ENCODE measurements at regions not wholly inside any gene's neighbourhood (a gene's known extent, or its start where the extent isn't known, plus 50 kb on each side); places are given as distances from the start of the nearest gene placed in this dataset.

DNA sequence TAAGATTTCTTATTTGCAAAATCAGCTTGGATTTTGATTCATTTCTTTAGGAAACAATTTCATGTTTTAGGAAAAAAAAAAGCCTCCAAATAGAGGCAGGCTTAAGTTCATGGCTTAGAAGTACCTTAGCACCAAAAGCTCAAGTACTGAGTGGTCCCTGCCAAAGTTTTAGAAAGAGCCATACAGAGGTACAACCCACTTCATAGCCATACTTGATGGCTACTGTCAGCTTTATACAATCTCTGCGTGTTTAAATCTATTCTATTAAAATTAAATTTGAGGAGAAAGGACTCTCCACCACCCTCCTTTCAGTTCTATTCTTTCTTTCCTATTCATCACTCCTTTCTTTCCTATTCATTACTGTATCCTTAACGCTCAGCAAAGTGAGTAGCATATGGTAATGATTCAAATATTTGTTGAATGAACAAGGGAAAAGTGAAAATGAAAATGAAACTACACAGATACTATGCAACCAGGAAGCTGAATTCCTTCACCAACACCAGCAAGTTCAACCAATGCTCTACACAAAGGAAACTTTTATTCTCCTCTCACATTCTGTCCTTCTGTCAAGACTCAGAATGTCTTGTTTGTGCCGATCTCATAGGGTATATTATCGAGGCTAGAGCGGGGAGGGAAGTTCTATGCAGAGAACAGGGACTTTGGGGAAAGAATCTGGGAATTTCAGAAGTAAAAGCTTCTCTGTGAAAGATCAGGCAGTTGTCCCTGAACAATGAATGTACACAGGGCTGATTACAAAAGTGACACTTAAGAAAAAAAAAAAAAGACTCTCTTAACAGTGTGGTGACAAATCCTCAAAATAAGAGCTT, 138.6 kb upstream of the SPEF2 start:
- TF ChIP-seq, protein P1, sequence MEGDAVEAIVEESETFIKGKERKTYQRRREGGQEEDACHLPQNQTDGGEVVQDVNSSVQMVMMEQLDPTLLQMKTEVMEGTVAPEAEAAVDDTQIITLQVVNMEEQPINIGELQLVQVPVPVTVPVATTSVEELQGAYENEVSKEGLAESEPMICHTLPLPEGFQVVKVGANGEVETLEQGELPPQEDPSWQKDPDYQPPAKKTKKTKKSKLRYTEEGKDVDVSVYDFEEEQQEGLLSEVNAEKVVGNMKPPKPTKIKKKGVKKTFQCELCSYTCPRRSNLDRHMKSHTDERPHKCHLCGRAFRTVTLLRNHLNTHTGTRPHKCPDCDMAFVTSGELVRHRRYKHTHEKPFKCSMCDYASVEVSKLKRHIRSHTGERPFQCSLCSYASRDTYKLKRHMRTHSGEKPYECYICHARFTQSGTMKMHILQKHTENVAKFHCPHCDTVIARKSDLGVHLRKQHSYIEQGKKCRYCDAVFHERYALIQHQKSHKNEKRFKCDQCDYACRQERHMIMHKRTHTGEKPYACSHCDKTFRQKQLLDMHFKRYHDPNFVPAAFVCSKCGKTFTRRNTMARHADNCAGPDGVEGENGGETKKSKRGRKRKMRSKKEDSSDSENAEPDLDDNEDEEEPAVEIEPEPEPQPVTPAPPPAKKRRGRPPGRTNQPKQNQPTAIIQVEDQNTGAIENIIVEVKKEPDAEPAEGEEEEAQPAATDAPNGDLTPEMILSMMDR (IDR thresholded peaks at IDR 0.05; ENCODE audit: low read length): no peak
- TF ChIP-seq EZH2 (optimal IDR thresholded peaks at IDR 0.05; ENCODE audit: low read depth, low read length): no peak
